AG04450 (cell line): ENCODE measurements at regions not wholly inside any gene's neighbourhood (a gene's known extent, or its start where the extent isn't known, plus 50 kb on each side); places are given as distances from the start of the nearest gene placed in this dataset.

ENCODE experiments used
- CTCF ChIA-PET: fragments of 300-600, 350-600 bp; formaldehyde crosslinking; extraction: SDS; loops from one replicate; lab custom pipeline; 2022; ENCODE audit warnings: antibody characterized with exemption, inconsistent platforms; lab: Charles Lee
- POLR2A ChIA-PET: fragments of 350-600 bp; formaldehyde crosslinking; extraction: SDS; loops from one replicate; lab custom pipeline; 2021; ENCODE audit warnings: antibody characterized with exemption, inconsistent platforms; lab: Yijun Ruan, JAX
- DNase-seq: peaks from one replicate; pipeline ENCODE4 v3.0.0-alpha.2; 2011; ENCODE audit warnings: low read depth, low spot score
- H3K27ac ChIP-seq: one replicate; pipeline ENCODE4 v1.5.1; 2012; ENCODE audit warnings: low read depth, low read length, control low read depth
- H3K27me3 ChIP-seq: one replicate; pipeline ENCODE4 v1.6.0; 2012; ENCODE audit warnings: low read length; ENCODE audit not compliant: control insufficient read depth, insufficient read depth
- H3K4me3 ChIP-seq: 2 replicates; pipeline ENCODE4 v1.5.1; 2011; ENCODE audit warnings: mild to moderate bottlenecking, low read depth, low read length, control low read depth
- H3K9me3 ChIP-seq: 2 replicates; pipeline ENCODE4 v1.5.1; 2012; ENCODE audit warnings: low read length; ENCODE audit not compliant: control insufficient read depth, insufficient read depth
- CTCF ChIP-seq: IDR thresholded peaks from 2 replicates; pipeline ENCODE4 v1.5.1; 2011; ENCODE audit warnings: low read depth, low read length, control low read depth, inconsistent platforms

- no peaks in the 10 kb centered on the region for H3K9me3 ChIP-seq
- ChIA-PET CTCF (no interaction called here), POLR2A (no interaction called here)
- no peak for DNase-seq
- H3K27ac ChIP-seq, result no peak overlapping the region
- no peak overlapping the region for H3K4me3 ChIP-seq
- no peak for TF ChIP-seq CTCF
- no peaks in the 10 kb centered on the region for H3K27me3 ChIP-seq
Observed at GRCh38 chr6:166084951-166085350, 82.7 kb downstream of the TBXT start.

DNA sequence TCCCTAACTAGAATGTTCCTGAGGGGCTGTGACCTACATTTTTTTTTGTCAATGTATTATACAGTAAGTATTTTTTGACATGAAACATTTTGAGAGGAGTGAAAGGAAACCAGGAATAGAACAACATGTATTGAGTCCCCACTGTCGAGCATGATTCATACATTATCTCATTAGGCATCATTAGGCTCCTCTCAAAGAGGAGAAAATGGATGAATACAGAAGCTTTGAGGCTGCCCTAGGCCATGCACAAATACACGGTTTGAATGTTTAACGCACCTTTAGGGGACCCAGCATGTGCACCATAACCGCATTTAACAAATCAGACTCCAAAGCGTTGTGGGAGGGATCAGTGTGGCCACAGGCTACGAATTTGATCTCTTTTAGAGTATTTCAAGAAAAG, 87.8 kb downstream of the TBXT start:
- Histone ChIP-seq H3K27me3 (no peaks in the 10 kb centered on the region), H3K4me3 (no peak overlapping the region), H3K27ac (no peak overlapping the region), H3K9me3 (no peaks in the 10 kb centered on the region; the same call in 1 of the 2 replicates)
- ChIA-PET CTCF (no interaction called here), POLR2A (no interaction called here)
- no peak for DNase-seq
- TF ChIP-seq CTCF, result no peak

DNA sequence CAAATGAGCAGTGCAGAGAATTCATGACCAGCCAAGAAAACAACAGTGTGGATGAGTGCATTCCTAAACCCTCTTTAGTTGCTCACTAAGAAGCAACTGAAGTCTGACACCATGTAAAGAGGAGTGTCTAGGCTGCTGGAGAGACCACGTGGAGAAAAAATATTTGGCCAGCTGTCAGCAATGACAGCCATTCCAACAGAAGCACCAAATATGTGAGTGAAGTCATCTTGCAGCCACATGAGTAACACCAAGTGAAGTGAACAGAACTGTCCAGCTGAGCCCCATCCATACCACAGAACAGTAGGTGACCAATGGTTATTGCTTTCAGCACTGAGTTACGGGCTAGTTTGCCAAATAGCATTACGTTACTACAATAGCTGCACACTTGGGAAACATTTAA, 89.4 kb downstream of the TBXT start:
- DNase-seq, result peak; percentile 89
- H3K4me3 ChIP-seq, result no peak overlapping the region
- no peak overlapping the region for H3K27ac ChIP-seq
- POLR2A ChIA-PET, result interaction anchor here (0.6 to 1.2 kb wide), 2 partner anchors 14 to 22 kb away, joined by 3 to 5 read pairs; no protein-coding TSS in a partner anchor
- no peak for TF ChIP-seq CTCF
- H3K9me3 ChIP-seq, result peaks cover 6% of the 10 kb centered on the region; the same call in 1 of the 2 replicates
- H3K27me3 ChIP-seq, result peaks cover 2% of the 10 kb centered on the region
- CTCF ChIA-PET, result no interaction called here

DNA sequence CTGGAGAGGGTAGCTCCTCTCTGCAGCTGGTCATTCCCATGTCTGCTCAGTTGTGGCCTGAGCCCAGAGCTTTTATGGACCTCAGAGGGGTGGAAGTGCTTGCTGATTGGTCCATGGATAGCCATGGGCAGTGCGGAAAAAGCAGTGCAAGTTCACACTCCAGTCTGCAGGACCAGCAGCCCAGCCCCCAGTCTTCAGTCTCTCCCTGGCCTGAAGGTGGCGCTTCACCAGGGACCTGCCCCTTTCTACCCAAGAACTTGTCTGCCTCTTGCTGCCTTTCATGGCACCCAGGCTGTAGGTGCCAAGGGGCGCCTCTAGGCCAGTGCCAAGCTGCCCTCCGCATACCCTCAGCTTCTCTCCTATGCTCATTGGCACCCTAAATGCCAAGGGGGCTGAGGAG, 91.0 kb downstream of the TBXT start:
- POLR2A ChIA-PET, result interaction anchor here (1.7 kb wide), 1 partner anchor 30 kb away, joined by 10 read pairs; no protein-coding TSS in a partner anchor
- Histone ChIP-seq H3K4me3 (no peak overlapping the region), H3K27me3 (peaks cover 7% of the 10 kb centered on the region), H3K9me3 (peaks cover 6% of the 10 kb centered on the region; the same call in 1 of the 2 replicates), H3K27ac (no peak overlapping the region)
- no peak for TF ChIP-seq CTCF
- DNase-seq, result no peak
- CTCF ChIA-PET, result no interaction called here

GRCh38 chr6:166075925-166076324, 91.7 kb downstream of the TBXT start:
- POLR2A ChIA-PET, result interaction anchor here (1.7 kb wide), 1 partner anchor 30 kb away, joined by 10 read pairs; no protein-coding TSS in a partner anchor
- TF ChIP-seq CTCF, result no peak
- no peak overlapping the region for H3K4me3 ChIP-seq
- no peak for DNase-seq
- no peak overlapping the region for H3K27ac ChIP-seq
- CTCF ChIA-PET, result interaction anchor here (1.0 kb wide), 1 partner anchor 186 kb away, joined by 3 read pairs; no protein-coding TSS in a partner anchor
- H3K27me3 ChIP-seq, result peaks cover 7% of the 10 kb centered on the region
- H3K9me3 ChIP-seq, result peaks cover 6% of the 10 kb centered on the region; the same call in 1 of the 2 replicates
